Fibroblast of mammary gland (primary cell): ENCODE measurements at regions not wholly inside any gene's neighbourhood (a gene's known extent, or its start where the extent isn't known, plus 50 kb on each side); places are given as distances from the start of the nearest gene placed in this dataset.
A peak's percentile ranks its signal among the peaks of the same experiment; 100 is the strongest.

Source experiments
- DNase-seq: peaks from one replicate; pipeline ENCODE4 v3.0.0-alpha.2; 2010; ENCODE audit warnings: low read depth
- H3K4me3 ChIP-seq: 2 replicates; pipeline ENCODE4 v1.5.1; 2011; ENCODE audit warnings: low read depth, mild to moderate bottlenecking, low read length, moderate library complexity; ENCODE audit not compliant: control insufficient read depth
- TF ChIP-seq, protein P1 (sequence below): conservative IDR thresholded peaks from 2 replicates; pipeline ENCODE4 v1.5.1; 2011; ENCODE audit warnings: low read depth, low read length, inconsistent platforms; ENCODE audit not compliant: control insufficient read depth, insufficient read depth

DNA sequence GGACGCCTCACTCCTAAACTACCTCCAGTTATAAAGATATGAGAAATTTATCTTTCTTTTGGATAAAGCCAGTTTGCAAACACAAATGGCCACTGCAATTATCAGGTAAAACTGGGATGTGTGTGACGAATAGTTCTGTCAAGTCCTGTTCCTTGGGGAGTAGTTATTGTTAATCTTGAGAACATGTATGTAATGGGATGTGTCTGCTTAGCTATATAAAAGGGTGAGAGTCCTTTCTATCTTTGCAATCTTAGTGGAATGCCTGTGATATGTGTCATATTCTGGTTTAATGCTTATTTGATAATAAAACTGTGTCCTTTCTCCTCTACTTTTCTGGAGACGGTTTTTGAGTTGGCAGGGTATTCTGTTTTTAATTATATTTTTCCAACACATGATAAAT, 56.1 kb upstream of the PKP2 start:
- TF ChIP-seq, protein P1, sequence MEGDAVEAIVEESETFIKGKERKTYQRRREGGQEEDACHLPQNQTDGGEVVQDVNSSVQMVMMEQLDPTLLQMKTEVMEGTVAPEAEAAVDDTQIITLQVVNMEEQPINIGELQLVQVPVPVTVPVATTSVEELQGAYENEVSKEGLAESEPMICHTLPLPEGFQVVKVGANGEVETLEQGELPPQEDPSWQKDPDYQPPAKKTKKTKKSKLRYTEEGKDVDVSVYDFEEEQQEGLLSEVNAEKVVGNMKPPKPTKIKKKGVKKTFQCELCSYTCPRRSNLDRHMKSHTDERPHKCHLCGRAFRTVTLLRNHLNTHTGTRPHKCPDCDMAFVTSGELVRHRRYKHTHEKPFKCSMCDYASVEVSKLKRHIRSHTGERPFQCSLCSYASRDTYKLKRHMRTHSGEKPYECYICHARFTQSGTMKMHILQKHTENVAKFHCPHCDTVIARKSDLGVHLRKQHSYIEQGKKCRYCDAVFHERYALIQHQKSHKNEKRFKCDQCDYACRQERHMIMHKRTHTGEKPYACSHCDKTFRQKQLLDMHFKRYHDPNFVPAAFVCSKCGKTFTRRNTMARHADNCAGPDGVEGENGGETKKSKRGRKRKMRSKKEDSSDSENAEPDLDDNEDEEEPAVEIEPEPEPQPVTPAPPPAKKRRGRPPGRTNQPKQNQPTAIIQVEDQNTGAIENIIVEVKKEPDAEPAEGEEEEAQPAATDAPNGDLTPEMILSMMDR: no peak
- DNase-seq: no peak
- H3K4me3 ChIP-seq: no peak overlapping the region

DNA sequence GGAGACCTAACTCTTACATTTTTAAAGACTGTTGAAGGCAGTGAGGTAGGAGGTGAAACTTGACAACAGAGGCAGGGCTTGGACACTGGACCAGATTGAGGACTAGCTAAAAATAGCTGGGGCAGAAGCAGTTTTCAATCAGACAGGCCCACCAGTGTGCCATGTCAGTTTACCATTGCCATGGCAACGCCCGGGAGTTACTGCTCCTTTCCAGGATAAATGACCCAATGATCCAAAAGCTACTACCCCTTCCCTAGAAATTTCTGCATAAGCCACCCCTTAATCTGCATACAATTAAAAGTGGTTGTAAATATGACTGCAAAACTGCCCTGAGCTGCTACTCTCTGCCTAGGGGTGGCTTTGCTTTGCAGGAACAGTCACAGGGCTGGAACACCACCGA, 53.2 kb upstream of the PKP2 start:
- no peak for DNase-seq
- H3K4me3 ChIP-seq: no peak overlapping the region
- TF ChIP-seq, protein P1: no peak

DNA sequence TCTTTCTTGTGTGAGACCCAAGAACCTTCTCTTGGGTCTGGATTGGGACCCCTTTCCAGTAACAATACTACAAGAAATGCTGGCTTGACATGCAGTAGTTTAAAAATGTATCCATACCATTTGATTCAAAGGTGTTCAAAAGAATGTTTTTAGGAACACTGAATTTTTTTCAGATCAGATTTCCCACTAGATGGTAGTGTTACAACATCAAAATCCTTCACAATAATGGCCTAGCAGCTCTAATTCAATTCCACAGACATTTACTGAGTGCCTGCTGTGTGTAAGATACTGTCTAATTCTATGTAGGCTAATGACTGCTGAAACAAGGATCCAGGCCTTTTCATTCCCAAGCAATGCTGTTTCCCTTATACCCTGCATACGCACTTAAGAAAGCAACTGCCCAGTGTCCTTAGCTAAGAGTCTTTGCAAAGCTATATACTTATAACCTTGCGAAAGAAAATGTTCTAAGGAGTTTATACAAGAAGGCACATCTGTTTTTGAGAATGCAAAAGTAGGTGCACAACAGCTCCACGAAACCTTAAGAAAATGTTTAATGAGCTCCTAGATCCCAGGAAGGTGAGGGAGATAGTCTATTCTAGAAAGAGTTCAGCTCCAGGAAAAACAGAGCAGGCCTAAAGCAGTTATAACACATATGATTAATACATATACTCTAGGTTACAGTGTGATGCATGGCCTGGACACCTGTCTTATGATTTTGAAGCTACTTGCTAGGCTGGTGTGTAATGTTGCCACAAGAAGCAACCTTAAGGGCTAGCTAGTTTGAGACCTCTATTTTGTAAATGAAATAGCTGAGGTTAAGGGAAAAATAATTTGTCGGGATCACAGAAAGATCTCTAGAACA, 50.9 kb upstream of the PKP2 start:
- peak; percentile 2 for DNase-seq

DNA sequence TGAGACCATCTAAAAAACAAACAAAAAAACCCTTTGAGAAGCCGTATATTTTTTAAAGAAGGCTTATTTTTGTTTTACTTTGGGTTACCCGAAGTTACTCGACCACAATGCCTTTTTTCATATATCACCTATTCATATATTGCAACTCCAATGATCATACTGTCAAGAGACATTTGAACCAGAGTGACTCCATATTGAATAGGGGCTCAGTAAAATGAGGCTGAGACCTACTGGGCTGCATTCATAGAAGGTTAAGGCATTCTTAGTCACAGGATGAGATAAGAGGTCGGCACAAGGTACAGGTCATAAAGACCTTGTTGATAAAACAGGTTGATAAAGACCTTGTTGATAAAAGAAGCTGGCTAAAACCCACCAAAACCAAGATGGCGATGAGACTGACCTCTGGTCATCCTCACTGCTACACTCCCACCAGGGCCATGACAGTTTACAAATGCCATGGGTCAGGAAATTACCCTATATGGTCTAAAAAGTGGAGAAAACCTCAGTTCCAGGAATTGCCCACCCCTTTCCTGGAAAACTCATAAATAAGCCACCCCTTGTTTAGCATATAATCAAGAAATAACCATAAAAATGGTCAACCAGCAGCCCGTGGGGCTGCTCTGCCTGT, 50.0 kb upstream of the PKP2 start:
- TF ChIP-seq, protein P1: no peak

More for the DNA sequence above, 50.9 kb upstream of the PKP2 start:
- TF ChIP-seq, protein P1: no peak
- no peak overlapping the region for H3K4me3 ChIP-seq

More for the DNA sequence above, 50.0 kb upstream of the PKP2 start:
- no peak for DNase-seq
- H3K4me3 ChIP-seq: no peak overlapping the region
